NB4 (cell line): ENCODE measurements at regions not wholly inside any gene's neighbourhood (a gene's known extent, or its start where the extent isn't known, plus 50 kb on each side); places are given as distances from the start of the nearest gene placed in this dataset.

Experiments
- MYC ChIP-seq: IDR thresholded peaks from 2 replicates; pipeline ENCODE4 v1.6.1; 2011; ENCODE audit warnings: low read depth, low read length
- POLR2A ChIP-seq: IDR thresholded peaks from 2 replicates; pipeline ENCODE4 v1.6.1; 2011; ENCODE audit warnings: mild to moderate bottlenecking; ENCODE audit not compliant: insufficient read length; ENCODE audit errors: extremely low read depth
- TF ChIP-seq, protein P1 (sequence below): IDR thresholded peaks from one replicate; pipeline ENCODE4 v1.5.1; 2012; ENCODE audit warnings: low read depth, low read length

- TF ChIP-seq POLR2A (no peak), MYC (no peak)
- TF ChIP-seq, protein P1, sequence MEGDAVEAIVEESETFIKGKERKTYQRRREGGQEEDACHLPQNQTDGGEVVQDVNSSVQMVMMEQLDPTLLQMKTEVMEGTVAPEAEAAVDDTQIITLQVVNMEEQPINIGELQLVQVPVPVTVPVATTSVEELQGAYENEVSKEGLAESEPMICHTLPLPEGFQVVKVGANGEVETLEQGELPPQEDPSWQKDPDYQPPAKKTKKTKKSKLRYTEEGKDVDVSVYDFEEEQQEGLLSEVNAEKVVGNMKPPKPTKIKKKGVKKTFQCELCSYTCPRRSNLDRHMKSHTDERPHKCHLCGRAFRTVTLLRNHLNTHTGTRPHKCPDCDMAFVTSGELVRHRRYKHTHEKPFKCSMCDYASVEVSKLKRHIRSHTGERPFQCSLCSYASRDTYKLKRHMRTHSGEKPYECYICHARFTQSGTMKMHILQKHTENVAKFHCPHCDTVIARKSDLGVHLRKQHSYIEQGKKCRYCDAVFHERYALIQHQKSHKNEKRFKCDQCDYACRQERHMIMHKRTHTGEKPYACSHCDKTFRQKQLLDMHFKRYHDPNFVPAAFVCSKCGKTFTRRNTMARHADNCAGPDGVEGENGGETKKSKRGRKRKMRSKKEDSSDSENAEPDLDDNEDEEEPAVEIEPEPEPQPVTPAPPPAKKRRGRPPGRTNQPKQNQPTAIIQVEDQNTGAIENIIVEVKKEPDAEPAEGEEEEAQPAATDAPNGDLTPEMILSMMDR = no peak
Observed at GRCh38 chr6:119636060-119636459, 286.5 kb upstream of the MAN1A1 start.
